K562 (cell line): ENCODE measurements at regions not wholly inside any gene's neighbourhood (a gene's known extent, or its start where the extent isn't known, plus 50 kb on each side); places are given as distances from the start of the nearest gene placed in this dataset.

Experiments
- CHCHD3 ChIP-seq: fragments of 250-450 bp; sonication (Bioruptor Pico); IDR thresholded peaks from 2 replicates; pipeline ENCODE4 v2.1.2; 2022; ENCODE audit warnings: mild to moderate bottlenecking
- IRF2 ChIP-seq: sonication (generic); formaldehyde crosslinking; IDR thresholded peaks from 2 replicates; pipeline ENCODE4 v1.8.1; 2022; ENCODE audit warnings: mild to moderate bottlenecking, missing genetic modification reagents
- PML ChIP-seq: IDR thresholded peaks from 2 replicates; pipeline ENCODE4 v1.6.1; 2012; ENCODE audit warnings: low read length, inconsistent platforms
- SLC30A9 ChIP-seq: fragments of 250-450 bp; sonication (Bioruptor Pico); IDR thresholded peaks from 2 replicates; pipeline ENCODE4 v1.8.0; 2022; ENCODE audit warnings: mild to moderate bottlenecking, moderate library complexity
- ZFP30 ChIP-seq: fragments of 250-450 bp; sonication (Bioruptor Pico); IDR thresholded peaks from 2 replicates; pipeline ENCODE4 v1.8.0; 2022; ENCODE audit warnings: moderate library complexity, mild to moderate bottlenecking, inconsistent platforms, borderline replicate concordance
- TF ChIP-seq, protein P1 (sequence below): fragments of 450-650 bp; IDR thresholded peaks from 2 replicates; pipeline ENCODE4 v1.6.1; 2016; ENCODE audit warnings: low read depth
- TF ChIP-seq, protein P2 (sequence below): fragments of 250-450 bp; sonication (Bioruptor Pico); IDR thresholded peaks from 2 replicates; pipeline ENCODE4 v1.6.1; 2021; ENCODE audit warnings: mild to moderate bottlenecking
- TF ChIP-seq, protein P3 (sequence below): fragments of 250-450 bp; sonication (Bioruptor Pico); IDR thresholded peaks from 2 replicates; pipeline ENCODE4 v1.9.0; 2021; ENCODE audit warnings: mild to moderate bottlenecking, inconsistent platforms

DNA sequence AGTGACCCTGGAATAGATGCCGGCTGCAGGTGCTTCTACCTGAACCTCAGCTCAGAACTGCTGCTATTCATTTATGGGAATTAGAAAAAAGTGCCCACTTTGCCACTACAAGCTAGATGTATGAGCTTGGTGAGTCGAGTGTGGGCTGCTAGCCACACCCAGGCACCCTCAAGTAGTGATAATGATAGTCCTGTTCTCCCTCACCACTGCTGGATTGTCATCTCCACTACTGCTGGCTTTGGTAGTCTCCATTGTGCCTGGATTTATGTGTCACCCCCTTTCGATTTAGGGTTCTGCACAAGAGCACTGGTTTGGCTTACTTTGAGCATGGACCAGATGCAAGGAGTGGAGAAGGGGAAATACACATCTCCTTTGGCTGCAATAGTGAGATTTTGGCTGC lies 73.0 kb upstream of the N4BP1 start (continued):
- TF ChIP-seq, protein P1, sequence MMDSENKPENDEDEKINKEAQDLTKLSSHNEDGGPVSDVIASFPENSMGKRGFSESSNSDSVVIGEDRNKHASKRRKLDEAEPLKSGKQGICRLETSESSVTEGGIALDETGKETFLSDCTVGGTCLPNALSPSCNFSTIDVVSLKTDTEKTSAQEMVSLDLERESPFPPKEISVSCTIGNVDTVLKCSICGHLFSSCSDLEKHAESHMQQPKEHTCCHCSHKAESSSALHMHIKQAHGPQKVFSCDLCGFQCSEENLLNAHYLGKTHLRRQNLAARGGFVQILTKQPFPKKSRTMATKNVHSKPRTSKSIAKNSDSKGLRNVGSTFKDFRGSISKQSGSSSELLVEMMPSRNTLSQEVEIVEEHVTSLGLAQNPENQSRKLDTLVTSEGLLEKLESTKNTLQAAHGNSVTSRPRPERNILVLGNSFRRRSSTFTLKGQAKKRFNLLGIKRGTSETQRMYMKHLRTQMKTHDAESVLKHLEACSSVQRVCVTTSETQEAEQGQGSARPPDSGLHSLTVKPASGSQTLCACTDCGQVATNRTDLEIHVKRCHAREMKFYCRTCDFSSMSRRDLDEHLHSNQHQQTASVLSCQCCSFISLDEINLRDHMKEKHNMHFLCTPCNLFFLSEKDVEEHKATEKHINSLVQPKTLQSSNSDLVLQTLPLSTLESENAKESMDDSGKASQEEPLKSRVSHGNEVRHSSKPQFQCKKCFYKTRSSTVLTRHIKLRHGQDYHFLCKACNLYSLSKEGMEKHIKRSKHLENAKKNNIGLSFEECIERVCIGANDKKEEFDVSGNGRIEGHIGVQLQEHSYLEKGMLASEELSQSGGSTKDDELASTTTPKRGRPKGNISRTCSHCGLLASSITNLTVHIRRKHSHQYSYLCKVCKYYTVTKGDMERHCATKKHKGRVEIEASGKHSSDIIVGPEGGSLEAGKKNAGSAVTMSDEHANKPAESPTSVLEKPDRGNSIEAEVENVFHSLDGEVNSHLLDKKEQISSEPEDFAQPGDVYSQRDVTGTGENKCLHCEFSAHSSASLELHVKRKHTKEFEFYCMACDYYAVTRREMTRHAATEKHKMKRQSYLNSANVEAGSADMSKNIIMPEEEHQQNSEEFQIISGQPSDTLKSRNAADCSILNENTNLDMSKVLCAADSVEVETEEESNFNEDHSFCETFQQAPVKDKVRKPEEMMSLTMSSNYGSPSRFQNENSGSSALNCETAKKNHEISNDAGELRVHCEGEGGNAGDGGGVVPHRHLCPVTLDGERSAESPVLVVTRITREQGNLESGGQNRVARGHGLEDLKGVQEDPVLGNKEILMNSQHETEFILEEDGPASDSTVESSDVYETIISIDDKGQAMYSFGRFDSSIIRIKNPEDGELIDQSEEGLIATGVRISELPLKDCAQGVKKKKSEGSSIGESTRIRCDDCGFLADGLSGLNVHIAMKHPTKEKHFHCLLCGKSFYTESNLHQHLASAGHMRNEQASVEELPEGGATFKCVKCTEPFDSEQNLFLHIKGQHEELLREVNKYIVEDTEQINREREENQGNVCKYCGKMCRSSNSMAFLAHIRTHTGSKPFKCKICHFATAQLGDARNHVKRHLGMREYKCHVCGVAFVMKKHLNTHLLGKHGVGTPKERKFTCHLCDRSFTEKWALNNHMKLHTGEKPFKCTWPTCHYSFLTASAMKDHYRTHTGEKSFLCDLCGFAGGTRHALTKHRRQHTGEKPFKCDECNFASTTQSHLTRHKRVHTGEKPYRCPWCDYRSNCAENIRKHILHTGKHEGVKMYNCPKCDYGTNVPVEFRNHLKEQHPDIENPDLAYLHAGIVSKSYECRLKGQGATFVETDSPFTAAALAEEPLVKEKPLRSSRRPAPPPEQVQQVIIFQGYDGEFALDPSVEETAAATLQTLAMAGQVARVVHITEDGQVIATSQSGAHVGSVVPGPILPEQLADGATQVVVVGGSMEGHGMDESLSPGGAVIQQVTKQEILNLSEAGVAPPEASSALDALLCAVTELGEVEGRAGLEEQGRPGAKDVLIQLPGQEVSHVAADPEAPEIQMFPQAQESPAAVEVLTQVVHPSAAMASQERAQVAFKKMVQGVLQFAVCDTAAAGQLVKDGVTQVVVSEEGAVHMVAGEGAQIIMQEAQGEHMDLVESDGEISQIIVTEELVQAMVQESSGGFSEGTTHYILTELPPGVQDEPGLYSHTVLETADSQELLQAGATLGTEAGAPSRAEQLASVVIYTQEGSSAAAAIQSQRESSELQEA = no peak
- TF ChIP-seq ZFP30 (CRISPR knock-in tag) (no peak), IRF2 (CRISPR knock-in tag) (no peak), CHCHD3 (CRISPR knock-in tag) (no peak), PML (no peak), SLC30A9 (CRISPR knock-in tag) (no peak)
- TF ChIP-seq, protein P2, sequence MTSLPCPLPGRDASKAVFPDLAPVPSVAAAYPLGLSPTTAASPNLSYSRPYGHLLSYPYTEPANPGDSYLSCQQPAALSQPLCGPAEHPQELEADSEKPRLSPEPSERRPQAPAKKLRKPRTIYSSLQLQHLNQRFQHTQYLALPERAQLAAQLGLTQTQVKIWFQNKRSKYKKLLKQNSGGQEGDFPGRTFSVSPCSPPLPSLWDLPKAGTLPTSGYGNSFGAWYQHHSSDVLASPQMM (CRISPR knock-in tag) = no peak
- TF ChIP-seq, protein P3, sequence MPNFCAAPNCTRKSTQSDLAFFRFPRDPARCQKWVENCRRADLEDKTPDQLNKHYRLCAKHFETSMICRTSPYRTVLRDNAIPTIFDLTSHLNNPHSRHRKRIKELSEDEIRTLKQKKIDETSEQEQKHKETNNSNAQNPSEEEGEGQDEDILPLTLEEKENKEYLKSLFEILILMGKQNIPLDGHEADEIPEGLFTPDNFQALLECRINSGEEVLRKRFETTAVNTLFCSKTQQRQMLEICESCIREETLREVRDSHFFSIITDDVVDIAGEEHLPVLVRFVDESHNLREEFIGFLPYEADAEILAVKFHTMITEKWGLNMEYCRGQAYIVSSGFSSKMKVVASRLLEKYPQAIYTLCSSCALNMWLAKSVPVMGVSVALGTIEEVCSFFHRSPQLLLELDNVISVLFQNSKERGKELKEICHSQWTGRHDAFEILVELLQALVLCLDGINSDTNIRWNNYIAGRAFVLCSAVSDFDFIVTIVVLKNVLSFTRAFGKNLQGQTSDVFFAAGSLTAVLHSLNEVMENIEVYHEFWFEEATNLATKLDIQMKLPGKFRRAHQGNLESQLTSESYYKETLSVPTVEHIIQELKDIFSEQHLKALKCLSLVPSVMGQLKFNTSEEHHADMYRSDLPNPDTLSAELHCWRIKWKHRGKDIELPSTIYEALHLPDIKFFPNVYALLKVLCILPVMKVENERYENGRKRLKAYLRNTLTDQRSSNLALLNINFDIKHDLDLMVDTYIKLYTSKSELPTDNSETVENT (CRISPR knock-in tag) = no peak
